NCI-H2227 treated with DMSO at 0.1 percent for 48 hours (cell line): ENCODE measurements at regions not wholly inside any gene's neighbourhood (a gene's known extent, or its start where the extent isn't known, plus 50 kb on each side); places are given as distances from the start of the nearest gene placed in this dataset.

Source experiments
- DNase-seq: peaks from one replicate; lab custom pipeline; 2025; lab: John Stamatoyannopoulos, UW

DNA sequence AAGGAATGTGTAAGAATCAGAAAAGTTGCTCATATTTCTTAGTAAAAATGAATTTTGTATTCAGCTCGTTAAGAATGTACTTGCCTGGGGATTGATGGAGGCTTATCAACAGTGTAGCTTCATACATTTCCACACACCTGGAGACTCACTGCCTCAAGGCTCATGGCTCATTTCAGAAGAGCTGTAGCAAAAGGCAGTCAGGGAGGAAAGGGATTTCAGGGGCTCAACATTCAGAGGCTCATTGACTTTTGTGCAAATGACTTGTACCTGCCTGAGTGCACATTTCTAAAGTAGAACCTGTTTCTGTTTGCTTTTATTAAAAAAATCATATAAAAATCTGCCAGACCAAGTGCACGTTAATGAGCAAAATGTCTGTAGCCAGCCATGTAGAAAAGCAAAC is 304.4 kb downstream of the KCNS3 start:
- no peak for DNase-seq

DNA sequence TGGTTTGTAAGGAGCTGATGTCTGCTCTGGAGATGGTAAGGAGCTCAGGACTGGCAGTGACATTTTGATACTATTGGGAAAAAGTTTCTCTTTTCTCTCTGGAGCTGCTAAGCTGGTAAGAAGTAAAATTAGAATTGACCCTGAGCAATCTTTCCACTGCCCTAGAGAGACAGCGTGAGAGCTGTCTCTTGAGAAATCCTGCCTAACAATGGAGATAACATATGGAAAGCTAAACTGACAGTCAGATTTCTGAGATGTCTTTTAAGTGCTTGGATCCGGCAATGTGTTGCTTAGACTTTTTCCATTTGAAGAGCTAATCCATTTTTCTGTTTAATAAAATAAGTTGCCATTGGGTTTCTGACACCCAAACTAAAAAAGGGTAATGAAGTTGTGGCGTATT is 302.4 kb downstream of the KCNS3 start:
- DNase-seq, result peak; percentile 10

DNA sequence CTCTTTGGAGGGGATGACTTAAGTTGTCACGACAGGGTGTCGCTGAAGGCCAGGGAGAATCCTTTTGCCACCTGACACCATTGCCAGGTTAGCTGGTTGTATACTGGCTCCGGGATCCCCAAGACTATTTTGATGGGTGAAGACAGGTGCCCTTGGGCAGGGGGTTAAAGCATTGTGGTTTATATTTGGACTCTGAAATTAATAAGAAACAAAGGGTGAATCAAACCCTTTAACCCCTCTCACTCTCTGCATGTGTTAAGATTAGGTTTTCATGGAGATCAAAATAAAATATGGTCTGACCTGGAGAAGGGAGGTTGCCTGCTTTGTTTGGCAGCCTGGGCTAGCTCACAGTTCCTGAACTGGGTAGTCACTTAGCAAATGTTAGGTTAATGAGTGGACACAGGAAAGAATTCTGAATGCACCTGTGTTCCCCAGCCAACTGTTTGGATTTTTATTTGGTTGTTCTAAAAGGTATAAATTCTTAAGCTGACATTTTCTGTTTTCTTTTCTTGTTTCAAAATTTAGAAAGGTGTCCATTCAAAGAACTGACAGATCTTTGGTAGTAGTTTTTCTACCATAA is 301.7 kb downstream of the KCNS3 start:
- DNase-seq, result no peak

- DNase-seq, result peak; percentile 28
These were observed 300.4 kb downstream of the KCNS3 start for GRCh38 chr2:18178736-18179349.

- no peak for DNase-seq
These were observed 298.3 kb downstream of the KCNS3 start for GRCh38 chr2:18176679-18177215.

DNA sequence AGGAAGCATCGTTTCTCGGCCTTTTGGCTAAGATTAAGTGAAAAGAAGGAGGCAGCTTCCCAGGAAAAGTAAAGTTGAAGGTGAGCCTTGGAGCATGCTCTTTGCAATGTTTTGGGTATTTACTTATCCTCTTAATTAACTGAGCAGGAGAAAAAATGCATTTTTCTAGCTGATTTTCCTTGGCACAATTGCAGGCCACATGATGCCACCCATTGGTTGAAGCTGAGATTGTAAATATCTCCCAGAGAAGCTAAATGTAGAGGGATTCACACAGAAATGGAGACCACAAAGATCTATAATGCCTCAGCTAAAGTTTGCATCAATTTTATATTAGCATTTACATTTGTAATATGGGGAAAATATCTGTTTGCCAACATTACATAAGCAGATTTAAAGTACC is 294.1 kb downstream of the KCNS3 start:
- DNase-seq, result no peak

DNA sequence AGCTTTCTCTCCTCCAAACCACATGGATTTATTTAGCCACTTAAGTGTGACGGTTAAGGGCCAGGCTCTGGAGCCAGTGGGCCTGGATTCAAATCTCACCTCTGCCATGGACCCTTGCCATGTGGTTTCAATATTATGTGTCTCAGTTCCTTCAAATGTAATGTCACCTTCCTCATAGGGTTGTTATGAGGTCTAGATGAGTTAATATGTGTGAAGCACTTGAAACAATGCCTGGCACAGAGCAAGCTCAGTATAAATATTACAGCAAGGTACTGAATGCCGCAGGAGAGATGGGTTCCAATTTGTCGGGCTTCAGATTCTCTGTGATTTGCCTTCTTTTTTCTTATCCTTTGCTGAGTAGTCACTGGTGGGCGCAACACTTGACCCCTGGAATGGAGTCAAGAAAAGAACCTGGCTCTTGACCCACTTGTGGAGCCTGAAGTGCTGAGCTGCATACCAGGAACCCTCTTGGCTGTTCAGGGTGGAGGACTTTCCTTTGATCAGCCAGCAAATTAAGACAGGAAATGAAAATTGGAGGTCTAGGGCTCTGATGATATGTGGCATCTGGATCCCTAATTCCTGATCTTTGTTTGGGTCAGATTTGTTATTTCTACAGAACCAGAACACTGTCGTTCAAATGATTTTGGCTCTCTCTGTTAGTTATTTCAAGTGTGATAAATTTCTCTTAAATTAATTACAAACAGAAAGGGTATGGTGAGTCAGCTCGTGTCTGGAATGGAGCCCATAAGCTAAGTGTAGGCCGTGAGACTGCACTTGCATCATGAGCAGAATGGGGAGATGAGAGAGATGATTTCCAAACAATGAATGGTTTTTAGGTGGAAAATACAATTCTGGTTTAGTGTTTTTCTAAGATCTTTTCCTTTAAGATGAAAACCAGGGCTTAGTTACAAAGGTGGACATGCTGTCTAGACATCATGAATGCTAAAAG is 293.0 kb downstream of the KCNS3 start:
- no peak for DNase-seq

- DNase-seq, result no peak
These were observed 292.2 kb downstream of the KCNS3 start for GRCh38 chr2:18170642-18171041.

GRCh38 chr2:18169893-18170175 is 291.4 kb downstream of the KCNS3 start:
- DNase-seq, result no peak

GRCh38 chr2:18169121-18169892 is 290.8 kb downstream of the KCNS3 start:
- no peak for DNase-seq

GRCh38 chr2:18167871-18168270 is 289.4 kb downstream of the KCNS3 start:
- no peak for DNase-seq

GRCh38 chr2:18161681-18162080 is 283.2 kb downstream of the KCNS3 start:
- DNase-seq, result no peak

DNA sequence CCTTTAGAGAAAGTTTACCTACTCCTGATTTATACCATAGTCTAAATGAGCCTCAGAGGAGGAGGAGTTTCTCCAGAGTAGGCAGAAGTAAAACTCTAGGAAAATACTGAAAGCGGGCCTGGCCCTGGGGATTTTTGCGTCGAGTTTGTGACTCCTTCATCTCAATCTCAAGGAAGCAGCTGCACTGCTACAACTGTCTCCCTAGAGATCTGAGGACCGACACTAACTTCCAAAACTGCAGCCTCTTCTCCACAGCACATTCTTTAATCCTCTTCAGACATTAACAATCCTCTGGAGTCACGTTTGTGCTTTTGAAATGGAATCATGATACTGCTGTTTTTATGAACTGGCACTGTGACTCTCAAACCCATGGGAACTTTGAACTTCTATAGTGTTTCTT is 281.4 kb downstream of the KCNS3 start:
- no peak for DNase-seq

DNA sequence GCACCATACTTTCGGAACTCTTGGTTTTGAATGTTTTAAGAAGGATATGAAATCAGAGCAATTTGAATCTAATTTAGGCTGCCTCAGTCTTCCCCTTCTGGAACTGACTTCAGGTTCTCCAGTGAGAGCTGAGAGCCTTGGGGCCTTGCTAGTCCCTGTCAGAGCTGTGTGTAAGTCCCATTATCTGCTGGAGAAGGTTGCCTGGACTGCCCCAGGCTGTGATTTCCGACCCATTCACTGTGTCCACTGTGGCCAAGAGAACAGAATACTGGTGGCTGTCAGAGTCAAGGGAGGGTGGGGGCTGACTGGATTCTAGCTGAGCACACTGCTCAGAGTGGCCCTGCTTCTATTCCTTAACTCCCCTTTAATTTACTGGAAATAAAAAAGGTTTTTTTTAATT is 278.0 kb downstream of the KCNS3 start:
- no peak for DNase-seq

DNA sequence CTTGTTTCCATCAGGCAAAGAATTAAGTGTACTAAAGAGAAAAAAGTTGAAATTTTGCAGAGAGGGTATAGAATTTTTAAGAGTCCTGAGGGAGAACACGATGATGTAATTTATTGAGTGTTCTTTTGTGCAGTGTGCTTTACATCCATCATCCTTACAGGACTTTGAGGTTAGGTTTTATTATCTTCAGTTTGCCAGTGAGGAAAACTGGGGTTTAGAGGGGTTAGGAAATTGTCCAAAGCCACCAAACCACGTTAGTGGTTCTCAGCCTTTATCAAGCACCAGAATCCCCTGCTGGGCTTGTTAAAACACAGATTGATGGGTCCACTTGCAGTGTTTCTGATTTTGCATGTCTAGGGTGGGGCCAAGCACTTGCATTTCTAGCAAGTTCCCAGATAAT is 277.5 kb downstream of the KCNS3 start:
- DNase-seq, result no peak

DNA sequence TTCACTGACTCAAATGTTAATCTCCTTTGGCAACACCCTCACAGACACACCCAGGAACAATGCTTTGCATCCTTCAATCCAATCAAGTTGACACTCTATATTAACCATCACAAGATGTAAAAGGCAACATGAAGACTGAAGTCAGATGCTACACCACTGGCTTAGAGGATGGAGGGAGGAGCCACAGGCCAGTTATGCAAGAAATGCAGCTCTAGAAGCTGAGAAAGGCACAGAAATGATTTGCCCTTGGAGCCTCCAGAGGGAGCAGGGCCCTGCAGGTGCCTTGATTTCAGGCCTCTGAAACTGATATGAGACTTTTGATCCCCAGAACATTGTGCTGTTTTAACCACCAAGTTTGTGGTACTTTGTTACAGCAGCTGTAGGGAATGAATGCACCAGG is 276.3 kb downstream of the KCNS3 start:
- DNase-seq, result no peak

- no peak for DNase-seq
These were observed 275.8 kb downstream of the KCNS3 start for GRCh38 chr2:18154259-18154658.

DNA sequence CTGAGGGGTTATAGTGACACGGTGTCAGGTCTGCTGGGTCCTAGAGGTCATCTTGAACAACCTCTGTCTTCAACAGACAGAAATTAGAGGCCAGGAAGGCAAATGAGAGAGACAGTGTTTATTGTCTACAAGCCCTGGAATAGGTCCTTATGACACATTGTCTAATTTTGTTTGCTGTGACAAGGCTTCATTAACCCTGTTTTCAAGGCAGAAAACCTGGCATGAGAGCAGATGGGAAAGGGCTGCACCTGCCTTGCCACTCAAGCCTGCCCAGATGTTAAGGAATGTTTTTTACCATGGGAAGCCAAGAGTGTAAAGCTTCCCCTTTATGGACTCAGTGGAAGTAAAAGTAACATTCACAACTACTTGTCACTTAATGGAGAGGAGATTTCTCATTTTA is 275.3 kb downstream of the KCNS3 start:
- DNase-seq, result no peak

GRCh38 chr2:18151237-18151636 is 272.8 kb downstream of the KCNS3 start:
- no peak for DNase-seq

DNA sequence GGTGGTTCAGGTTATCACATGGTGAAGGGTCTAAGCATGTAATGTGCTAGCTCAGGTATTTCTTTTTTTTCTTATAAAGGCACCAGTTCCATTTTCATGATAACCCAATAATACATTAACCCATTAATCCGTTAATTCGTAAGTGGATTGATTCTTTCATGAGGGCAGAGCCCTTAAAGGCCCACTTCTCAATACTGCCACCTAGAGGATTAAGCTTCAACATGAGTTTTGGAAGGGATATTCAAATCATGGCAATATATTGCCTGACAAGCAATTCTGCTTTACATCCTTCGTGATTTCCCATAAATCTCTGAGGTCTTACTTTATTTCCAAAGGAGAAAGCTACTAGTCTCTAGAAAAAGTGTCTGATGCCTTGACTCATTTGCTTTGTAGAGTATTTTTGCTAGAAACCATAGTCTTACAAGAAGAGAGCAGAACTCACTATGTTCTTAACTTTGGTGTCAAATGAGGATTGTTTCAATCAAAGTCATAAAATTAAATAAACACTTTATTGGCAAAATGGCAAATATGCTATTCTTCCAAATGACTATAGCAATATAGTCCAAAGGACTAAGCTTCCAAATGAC is 271.3 kb downstream of the KCNS3 start:
- DNase-seq, result peak; percentile 34

- no peak for DNase-seq
These were observed 258.5 kb downstream of the KCNS3 start for GRCh38 chr2:18136881-18137475.

DNA sequence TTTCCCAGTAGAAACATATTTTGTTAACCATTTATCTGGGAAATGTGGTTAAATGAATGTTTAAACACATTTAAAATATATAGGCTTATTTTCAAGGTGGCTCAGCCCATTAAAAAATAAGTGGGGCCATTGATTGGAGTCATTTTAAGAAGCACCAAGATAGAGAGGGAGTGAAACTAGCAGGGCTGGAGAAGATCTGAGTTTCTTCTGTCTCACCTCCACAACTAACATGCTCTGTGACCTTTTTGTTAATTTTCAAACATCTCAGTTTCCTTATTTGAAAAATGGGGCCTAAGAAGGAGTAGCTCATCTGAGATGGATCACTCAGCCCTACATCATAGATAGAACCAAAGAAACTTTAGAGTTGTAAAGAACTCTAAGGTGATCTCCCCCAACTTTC is 254.8 kb downstream of the KCNS3 start:
- DNase-seq, result no peak
